Gastrocnemius medialis (tissue), 4 donors: ENCODE measurements at regions not wholly inside any gene's neighbourhood (a gene's known extent, or its start where the extent isn't known, plus 50 kb on each side); places are given as distances from the start of the nearest gene placed in this dataset.

ENCODE experiments used
- CTCF ChIP-seq, 5 experiments: fragments of 450-650 bp in 3 of 5; fragments of 200-600 bp in 2 of 5; sonication (generic) in 2 of 5; IDR thresholded peaks in 4 of 5; conservative IDR thresholded peaks in 1 of 5; 1 replicate in 4 of 5; 2 replicates in 1 of 5; pipeline ENCODE4 v1.5.1; 2016 to 2019; ENCODE audit warnings: antibody characterized with exemption in 5 of 5, mild to moderate bottlenecking in 3 of 5, moderate library complexity in 3 of 5
- POLR2A ChIP-seq, 2 donors: fragments of 450-650 bp; IDR thresholded peaks; one replicate each; pipeline ENCODE4 v1.6.1; 2017; ENCODE audit warnings: antibody characterized with exemption in 2 of 2, mild to moderate bottlenecking in 2 of 2, moderate library complexity in 2 of 2

GRCh38 chr10:32131388-32131787 lies 75.2 kb upstream of the KIF5B start:
- TF ChIP-seq CTCF (IDR thresholded peaks at IDR 0.05 in 4 of 5, conservative IDR thresholded peaks at IDR 0.05 in 1 of 5) (no peak), POLR2A (IDR thresholded peaks at IDR 0.05) (no peak)
